A549 (cell line): ENCODE measurements at regions not wholly inside any gene's neighbourhood (a gene's known extent, or its start where the extent isn't known, plus 50 kb on each side); places are given as distances from the start of the nearest gene placed in this dataset.

Source experiments
- POLR2A ChIP-seq: IDR thresholded peaks from 2 replicates; pipeline ENCODE4 v1.6.1; 2012; ENCODE audit warnings: mild to moderate bottlenecking, low read length
- TF ChIP-seq, protein P1 (sequence below): fragments of >200 bp; sonication (Bioruptor Twin); formaldehyde crosslinking; IDR thresholded peaks from 3 replicates; pipeline ENCODE4 v1.5.1; 2016

DNA sequence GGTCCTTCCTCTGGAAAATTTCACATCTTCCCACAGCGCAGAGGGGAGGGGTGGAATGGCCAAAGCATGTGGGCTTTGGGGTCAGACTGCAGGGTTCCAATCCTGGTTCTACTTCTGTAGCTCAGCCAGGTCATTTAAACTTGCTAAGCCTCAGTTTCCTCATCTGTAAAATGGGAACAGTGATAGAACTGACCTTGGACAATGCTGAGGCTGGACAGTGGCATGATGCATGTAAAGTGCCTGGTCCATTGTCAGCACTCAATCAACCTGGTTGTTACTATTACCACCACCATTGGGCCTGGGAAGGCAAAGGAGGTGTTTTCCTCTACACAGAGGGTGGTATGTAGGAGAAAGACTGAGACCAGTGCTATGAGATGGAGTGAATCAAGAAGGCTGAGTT lies 162.8 kb downstream of the VRK1 start:
- TF ChIP-seq POLR2A: no peak
- TF ChIP-seq, protein P1, sequence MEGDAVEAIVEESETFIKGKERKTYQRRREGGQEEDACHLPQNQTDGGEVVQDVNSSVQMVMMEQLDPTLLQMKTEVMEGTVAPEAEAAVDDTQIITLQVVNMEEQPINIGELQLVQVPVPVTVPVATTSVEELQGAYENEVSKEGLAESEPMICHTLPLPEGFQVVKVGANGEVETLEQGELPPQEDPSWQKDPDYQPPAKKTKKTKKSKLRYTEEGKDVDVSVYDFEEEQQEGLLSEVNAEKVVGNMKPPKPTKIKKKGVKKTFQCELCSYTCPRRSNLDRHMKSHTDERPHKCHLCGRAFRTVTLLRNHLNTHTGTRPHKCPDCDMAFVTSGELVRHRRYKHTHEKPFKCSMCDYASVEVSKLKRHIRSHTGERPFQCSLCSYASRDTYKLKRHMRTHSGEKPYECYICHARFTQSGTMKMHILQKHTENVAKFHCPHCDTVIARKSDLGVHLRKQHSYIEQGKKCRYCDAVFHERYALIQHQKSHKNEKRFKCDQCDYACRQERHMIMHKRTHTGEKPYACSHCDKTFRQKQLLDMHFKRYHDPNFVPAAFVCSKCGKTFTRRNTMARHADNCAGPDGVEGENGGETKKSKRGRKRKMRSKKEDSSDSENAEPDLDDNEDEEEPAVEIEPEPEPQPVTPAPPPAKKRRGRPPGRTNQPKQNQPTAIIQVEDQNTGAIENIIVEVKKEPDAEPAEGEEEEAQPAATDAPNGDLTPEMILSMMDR: no peak
